GM18502 (cell line): ENCODE measurements at regions not wholly inside any gene's neighbourhood (a gene's known extent, or its start where the extent isn't known, plus 50 kb on each side); places are given as distances from the start of the nearest gene placed in this dataset.
"Not testable (repeated sequence)": the region's sequence is repeated elsewhere in the genome, so short reads cannot be mapped to it uniquely, and the experiment has no call there.

Experiments used
- ATAC-seq: cut with Tn5 transposase; IDR thresholded peaks from one replicate; pipeline ENCODE4 v1.9.1; 2021; ENCODE audit warnings: mild to moderate bottlenecking; ENCODE audit not compliant: unreplicated experiment, poor library complexity

- no peak for ATAC-seq
Observed at GRCh38 chr5:106862450-106863193, 808.1 kb downstream of the EFNA5 start.

DNA sequence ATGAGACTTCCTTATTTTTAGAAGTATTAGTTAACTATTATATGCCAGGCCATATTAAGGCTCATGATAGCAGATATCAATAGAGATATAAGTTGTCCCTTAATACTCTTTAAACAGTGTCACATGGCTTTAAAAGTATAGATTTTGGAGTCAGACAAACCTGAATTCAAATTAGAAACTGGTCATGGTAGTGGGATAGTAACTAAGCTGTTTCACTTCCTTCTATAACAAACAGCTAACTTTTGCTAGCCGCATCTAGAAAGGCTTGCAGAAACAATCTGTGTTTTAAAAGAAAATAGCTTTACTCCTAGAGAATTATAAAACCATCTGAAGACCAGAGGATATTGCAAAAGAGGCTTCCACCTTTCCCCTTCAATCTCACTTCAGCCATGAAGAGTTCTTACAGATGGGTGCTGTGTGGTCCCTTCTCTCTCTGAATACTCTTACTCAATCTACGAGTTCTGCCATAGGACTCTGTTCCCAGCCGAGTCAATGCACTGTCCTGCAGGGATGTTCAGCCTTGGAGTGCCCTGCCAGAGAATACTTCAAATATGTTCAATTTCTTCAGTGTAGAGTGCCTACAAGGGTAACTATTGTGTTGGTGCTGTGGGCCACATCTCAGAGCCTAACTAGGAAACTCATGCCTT lies 810.2 kb downstream of the EFNA5 start:
- ATAC-seq = peak; percentile 52

- ATAC-seq = no peak
Observed at GRCh38 chr5:106858616-106859015, 812.1 kb downstream of the EFNA5 start.

GRCh38 chr5:106854922-106855321 lies 815.8 kb downstream of the EFNA5 start:
- no peak for ATAC-seq

- ATAC-seq = no peak
Observed at GRCh38 chr5:106854105-106854687, 816.5 kb downstream of the EFNA5 start.

- no peak for ATAC-seq
Observed at GRCh38 chr5:106853266-106853665, 817.5 kb downstream of the EFNA5 start.

GRCh38 chr5:106849266-106849665 lies 821.5 kb downstream of the EFNA5 start:
- no peak for ATAC-seq

- peak; percentile 71 for ATAC-seq
Observed at GRCh38 chr5:106843812-106844416, 826.8 kb downstream of the EFNA5 start.

- ATAC-seq = no peak
Observed at GRCh38 chr5:106833517-106833916, 837.2 kb downstream of the EFNA5 start.

- ATAC-seq = no peak
Observed at GRCh38 chr5:106827061-106827460, 843.7 kb downstream of the EFNA5 start.

GRCh38 chr5:106825374-106825773 lies 845.4 kb downstream of the EFNA5 start:
- no peak for ATAC-seq

DNA sequence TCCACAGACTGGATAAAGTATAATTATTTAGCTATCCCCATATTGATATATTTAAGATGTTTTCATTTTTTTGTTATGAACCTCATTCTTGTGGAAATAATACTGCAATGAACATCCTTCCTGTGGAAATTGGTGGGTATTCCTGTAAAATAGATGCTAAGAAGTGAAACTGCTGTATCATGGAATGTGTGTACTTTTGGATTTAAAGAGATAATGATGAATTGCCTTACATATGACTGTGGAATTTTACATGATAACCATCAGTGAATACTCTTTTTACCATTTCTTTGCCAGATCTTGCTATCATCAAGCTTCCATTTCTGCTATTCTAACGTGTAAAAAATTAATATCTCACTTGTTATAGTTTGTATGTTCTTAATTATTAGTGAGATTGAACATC lies 847.9 kb downstream of the EFNA5 start:
- ATAC-seq = no peak

DNA sequence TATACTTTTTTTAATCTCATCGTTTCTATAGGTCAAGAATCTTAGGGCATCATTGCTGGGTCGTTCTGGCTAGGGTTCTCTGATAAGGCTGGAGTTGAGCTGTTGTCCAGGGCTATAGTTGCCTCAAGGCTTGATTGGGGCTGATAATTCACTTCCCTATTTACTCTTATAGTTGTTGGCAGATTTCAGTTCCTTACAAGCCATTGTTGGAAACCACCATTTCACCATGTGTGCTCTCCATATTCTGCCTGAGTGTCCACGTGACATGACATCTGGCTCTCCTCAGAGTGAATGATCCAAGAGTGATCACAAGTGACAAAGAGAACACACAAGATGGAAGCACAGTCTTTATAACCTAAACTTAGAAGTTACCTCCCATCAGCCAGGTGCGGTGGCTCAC lies 852.2 kb downstream of the EFNA5 start:
- no peak for ATAC-seq

- no peak for ATAC-seq
Observed at GRCh38 chr5:106814961-106815360, 855.8 kb downstream of the EFNA5 start.

GRCh38 chr5:106801554-106801953 lies 869.2 kb downstream of the EFNA5 start:
- no peak for ATAC-seq

GRCh38 chr5:106797996-106798395 lies 872.7 kb downstream of the EFNA5 start:
- no peak for ATAC-seq

DNA sequence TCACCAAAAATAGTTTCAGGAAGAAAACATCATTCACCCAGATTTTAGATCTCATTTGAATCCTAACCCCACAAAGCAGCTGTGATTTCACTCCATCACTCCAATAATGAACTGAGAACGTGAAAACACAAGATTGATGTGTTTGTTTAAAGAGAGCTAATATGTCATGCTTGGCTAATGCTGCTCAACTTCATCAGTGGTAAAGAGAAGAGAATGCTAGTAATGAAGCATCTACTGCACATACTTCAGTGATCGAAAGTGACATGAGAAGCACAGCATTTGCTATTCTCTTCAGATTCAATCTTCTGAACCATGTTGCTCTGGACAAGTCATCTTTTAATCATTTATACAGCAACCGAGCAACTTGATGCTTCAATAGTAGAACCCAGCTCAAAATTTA lies 874.7 kb downstream of the EFNA5 start:
- ATAC-seq = no peak

- ATAC-seq = no peak
Observed at GRCh38 chr5:106784846-106785245, 885.9 kb downstream of the EFNA5 start.

DNA sequence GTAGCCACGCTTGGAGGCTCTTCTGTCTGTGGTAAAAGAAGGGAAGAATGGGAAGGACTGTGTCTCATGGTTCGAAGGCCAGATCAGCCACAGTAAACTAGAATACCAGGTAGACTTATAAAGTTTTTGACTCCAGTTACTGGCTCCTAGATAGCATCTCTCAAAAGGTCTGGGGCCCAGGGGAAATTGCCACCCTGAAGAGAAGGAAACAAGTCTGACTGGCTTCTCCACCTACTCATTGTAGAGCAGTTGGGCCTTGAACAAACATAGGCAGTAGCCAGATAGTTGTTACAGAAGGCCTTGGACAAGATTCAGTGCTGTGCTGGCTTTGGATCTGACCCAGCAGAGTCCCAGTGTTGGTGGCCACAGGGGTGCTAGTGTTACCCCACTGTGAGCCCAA lies 890.4 kb downstream of the EFNA5 start:
- ATAC-seq = no peak

DNA sequence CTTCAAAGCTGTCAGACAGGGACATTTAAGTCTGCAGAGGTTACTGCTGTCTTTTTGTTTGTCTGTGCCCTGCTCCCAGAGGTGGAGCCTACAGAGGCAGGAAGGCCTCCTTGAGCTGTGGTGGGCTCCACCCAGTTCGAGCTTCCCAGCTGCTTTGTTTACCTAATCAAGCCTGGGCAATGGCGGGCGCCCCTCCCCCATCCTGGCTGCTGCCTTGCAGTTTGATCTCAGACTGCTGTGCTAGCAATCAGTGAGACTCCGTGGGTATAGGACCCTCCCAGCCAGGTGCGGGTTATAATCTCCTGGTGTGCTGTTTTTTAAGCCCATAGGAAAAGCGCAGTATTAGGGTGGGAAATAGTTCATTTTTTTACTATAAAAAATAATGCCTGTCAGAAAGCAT lies 894.2 kb downstream of the EFNA5 start:
- ATAC-seq = not testable (repeated sequence)

DNA sequence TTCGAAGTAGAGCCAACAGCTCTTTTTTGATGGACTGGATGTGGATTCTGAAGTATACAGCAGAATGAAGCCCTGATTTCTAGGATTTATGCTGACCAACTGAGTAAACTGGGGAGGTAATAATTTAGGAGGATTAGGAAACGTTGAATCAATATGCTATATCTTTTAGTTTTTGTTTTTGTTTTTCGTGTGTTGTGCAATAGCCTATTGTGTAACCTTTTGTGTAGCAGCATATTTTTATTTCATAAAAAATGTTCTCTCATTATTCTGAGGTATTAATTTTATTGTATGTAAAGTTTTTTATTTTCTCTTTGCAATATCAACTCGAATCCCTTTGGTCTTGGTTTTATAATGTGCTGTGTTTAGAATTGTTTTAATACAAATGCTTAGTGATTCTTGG lies 902.3 kb downstream of the EFNA5 start:
- no peak for ATAC-seq
